GM06990 (cell line): ENCODE measurements at regions not wholly inside any gene's neighbourhood (a gene's known extent, or its start where the extent isn't known, plus 50 kb on each side); places are given as distances from the start of the nearest gene placed in this dataset.

Experiments
- DNase-seq: peaks from one replicate; pipeline ENCODE4 v3.0.0-alpha.2; 2011; ENCODE audit not compliant: insufficient read length; ENCODE audit errors: extremely low read depth
- H3K27me3 ChIP-seq: replicated peaks from 2 replicates; pipeline ENCODE4 v1.6.0; 2011; ENCODE audit warnings: low read length; ENCODE audit not compliant: control insufficient read depth, insufficient read depth
- H3K36me3 ChIP-seq: 2 replicates; pipeline ENCODE4 v1.5.1; 2011; ENCODE audit warnings: low read length; ENCODE audit not compliant: control insufficient read depth, insufficient read depth
- H3K4me3 ChIP-seq: replicated peaks from 2 replicates; pipeline ENCODE4 v1.5.1; 2011; ENCODE audit warnings: low read depth, mild to moderate bottlenecking, control low read depth, low read length
- TF ChIP-seq, protein P1 (sequence below): IDR thresholded peaks from 2 replicates; pipeline ENCODE4 v1.5.1; 2011; ENCODE audit warnings: low read length, control low read depth, mild to moderate bottlenecking, inconsistent platforms; ENCODE audit not compliant: insufficient read depth, poor library complexity, severe bottlenecking

DNA sequence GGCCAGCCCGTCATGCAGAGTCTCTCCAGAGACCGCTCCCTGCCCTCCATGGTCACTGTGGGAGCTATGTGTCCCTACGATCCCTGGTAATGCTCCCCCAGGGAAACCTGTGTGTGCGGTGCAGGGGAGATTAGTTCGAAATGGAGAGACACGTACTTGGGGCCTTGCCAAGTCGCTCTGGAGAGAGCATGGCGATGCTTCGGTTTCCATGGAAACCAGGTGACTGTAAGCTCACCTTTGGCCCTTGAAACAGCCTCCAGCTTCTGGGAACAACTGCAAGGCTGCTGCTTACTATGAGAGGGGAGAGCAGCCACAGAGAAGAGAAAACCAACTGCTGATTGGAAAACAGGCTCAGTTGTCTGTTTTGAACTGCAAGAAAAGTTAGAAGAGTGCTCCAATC is 879.7 kb upstream of the EEF2KMT start:
- Histone ChIP-seq H3K27me3 (no peaks in the 10 kb centered on the region), H3K36me3 (no peaks in the 10 kb centered on the region), H3K4me3 (no peak overlapping the region)
- DNase-seq = no peak
- TF ChIP-seq, protein P1, sequence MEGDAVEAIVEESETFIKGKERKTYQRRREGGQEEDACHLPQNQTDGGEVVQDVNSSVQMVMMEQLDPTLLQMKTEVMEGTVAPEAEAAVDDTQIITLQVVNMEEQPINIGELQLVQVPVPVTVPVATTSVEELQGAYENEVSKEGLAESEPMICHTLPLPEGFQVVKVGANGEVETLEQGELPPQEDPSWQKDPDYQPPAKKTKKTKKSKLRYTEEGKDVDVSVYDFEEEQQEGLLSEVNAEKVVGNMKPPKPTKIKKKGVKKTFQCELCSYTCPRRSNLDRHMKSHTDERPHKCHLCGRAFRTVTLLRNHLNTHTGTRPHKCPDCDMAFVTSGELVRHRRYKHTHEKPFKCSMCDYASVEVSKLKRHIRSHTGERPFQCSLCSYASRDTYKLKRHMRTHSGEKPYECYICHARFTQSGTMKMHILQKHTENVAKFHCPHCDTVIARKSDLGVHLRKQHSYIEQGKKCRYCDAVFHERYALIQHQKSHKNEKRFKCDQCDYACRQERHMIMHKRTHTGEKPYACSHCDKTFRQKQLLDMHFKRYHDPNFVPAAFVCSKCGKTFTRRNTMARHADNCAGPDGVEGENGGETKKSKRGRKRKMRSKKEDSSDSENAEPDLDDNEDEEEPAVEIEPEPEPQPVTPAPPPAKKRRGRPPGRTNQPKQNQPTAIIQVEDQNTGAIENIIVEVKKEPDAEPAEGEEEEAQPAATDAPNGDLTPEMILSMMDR = no peak

DNA sequence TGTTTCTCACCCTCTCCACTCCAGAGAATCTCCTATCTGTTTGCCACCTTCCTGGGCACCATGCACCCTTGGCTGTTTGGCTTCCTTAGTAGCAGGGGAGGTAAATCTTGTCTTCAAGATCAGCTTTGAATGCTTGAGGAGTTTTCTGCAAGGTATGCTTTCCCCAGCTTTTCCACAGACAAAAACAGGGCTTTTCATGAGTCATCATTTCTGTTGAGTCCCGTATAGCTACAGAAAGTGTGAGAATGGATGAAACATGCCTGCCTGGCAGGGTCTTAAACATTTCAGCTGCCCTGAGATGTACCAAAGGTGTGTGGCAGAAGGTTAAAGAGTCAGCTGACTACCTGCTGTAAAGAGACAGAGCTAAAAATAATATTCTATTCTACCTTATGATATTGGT is 875.2 kb upstream of the EEF2KMT start:
- Histone ChIP-seq H3K36me3 (no peaks in the 10 kb centered on the region), H3K27me3 (no peaks in the 10 kb centered on the region), H3K4me3 (no peak overlapping the region)
- no peak for DNase-seq
- TF ChIP-seq, protein P1 = no peak

DNA sequence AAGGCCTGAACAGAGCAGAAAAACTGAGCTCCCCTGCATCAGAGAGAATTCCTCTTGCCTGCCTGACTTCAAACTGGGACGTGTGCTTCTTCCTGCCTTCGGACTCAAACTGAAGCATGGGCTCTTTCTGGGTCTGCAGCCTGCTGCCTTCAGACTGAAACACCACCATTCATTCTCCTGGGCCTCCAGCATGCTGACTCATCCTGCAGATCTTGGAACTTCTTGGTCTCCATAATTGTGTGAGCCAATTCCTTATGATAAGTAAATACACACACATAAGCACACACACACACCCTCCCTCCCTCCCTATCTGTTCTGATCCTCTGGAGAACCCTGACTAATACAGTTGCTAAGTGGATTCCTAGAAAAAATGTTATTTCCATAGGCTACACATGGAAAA is 874.3 kb upstream of the EEF2KMT start:
- TF ChIP-seq, protein P1 = no peak
- Histone ChIP-seq H3K36me3 (no peaks in the 10 kb centered on the region), H3K4me3 (no peak overlapping the region), H3K27me3 (no peaks in the 10 kb centered on the region)
- no peak for DNase-seq

DNA sequence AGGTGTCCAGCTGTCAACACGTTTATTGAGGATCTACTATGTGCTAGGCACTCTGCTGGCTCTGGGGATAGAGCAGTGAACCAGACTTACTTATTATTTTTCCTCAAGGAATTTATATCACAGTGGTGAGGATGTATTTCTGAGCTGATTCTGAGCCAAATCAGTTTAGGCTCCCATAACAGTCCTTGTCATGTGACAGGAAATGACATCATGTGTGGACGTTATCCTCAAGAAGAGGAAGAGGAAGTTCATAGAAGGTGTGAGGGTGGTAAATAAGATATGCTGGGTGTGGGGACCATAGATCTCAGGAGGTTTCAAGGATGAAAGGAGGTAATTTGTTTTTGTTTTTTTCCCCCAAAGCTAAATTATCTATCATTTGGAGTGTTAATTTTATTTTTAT is 873.5 kb upstream of the EEF2KMT start:
- TF ChIP-seq, protein P1 = no peak
- no peaks in the 10 kb centered on the region for H3K36me3 ChIP-seq
- no peak overlapping the region for H3K4me3 ChIP-seq
- no peaks in the 10 kb centered on the region for H3K27me3 ChIP-seq
- DNase-seq = no peak

DNA sequence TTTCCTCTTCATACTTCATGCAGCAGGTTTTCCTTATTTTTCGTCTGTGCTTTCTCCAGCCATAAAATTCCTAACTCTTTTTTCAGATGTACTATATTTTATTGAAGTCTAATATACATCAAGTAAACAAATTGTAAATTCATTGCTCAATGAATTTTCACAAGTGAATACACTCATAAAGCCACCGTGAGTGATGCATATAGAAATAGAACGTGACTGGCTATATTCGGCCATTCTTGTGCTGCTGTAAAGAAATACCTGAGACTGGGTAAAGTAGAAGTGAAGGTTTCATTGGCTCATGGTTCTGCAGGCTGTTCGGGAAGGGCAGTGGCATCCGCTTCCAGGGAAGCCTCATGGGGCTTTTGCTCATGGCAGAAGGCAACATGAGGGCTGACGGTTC is 868.4 kb upstream of the EEF2KMT start:
- TF ChIP-seq, protein P1 = no peak
- no peaks in the 10 kb centered on the region for H3K36me3 ChIP-seq
- H3K4me3 ChIP-seq = no peak overlapping the region
- no peak for DNase-seq
- H3K27me3 ChIP-seq = no peaks in the 10 kb centered on the region

DNA sequence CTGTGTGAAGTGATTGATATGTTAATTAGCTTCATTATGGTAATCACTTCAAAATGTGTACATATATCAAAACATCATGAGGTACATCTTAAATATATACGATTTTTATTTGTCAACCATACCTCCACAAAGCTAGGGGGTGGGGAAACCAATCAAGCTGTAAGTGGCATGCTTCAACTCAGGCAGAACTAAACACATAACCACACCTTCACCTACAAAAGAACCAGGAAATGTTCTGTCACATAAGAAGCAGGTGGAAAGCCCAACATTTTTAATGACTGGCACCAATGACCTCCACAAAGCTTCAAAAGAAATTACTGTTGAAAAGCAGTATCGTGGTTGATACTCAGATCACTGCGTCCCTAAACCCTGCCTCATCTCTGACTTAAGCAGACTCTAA is 867.7 kb upstream of the EEF2KMT start:
- TF ChIP-seq, protein P1 = no peak
- DNase-seq = no peak

More for the DNA sequence above, 867.7 kb upstream of the EEF2KMT start:
- Histone ChIP-seq H3K4me3 (no peak overlapping the region), H3K27me3 (no peaks in the 10 kb centered on the region), H3K36me3 (no peaks in the 10 kb centered on the region)
